Effector CD8-positive, alpha-beta T cell (primary cell): ENCODE measurements at regions not wholly inside any gene's neighbourhood (a gene's known extent, or its start where the extent isn't known, plus 50 kb on each side); places are given as distances from the start of the nearest gene placed in this dataset.
"Not testable (repeated sequence)": the region's sequence is repeated elsewhere in the genome, so short reads cannot be mapped to it uniquely, and the experiment has no call there.

ENCODE experiments used
- DNase-seq: peaks from one replicate; lab custom pipeline; 2025; lab: John Stamatoyannopoulos, UW

DNA sequence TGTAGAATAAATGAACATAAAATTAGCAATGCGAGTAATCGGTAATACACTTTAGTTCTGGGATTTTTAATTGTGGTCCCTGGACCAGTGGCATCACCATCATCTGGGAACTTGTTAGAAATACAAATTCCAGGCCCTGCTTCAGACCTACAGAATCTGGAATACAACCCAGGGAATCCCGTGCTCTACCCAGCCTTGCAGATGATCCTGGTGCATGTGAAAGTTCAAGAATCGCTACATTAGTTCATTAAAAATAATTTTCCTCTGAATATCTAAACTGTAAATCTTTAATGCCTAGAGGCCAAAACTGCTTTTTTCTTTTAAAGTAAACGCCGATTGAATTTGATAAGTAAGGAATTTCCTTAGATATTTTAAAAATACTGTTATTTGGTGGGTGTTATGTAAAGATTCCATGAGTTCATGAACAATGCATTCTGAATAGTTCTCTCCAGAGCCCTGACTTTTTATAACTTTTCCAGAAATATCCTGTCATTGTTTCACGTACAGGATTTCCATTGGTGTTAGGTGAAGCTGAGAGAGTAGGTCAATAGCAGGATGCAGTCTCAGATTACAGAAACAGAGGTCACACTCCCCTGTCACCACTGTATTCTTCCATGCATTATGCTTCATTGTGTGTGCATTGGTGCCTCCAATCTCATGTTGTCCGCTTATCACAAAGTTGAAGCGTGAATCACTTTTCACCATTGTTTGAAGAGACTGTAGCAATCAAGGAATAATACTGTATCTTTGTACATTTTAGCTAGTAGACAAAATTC lies 596.5 kb upstream of the KLF12 start:
- DNase-seq, result no peak

DNA sequence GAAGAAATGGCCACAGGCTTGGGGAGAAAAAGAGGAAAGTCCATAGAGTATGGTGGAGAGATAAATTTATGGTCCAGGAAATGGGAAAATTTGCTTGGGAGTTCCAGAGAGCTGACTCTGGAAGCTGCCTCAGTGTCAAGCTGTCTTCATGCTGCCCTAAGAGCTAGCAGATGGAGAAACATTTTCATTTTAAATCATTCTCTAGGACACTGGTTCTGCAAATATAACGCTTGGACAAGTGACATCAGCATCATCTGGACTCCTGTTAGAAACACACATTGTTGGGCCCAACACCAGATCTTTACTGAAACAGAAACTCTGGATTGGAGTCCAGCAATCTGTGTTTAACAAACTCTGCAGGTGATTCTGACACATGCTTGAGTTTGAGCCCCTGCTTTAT lies 592.0 kb upstream of the KLF12 start:
- DNase-seq, result no peak

DNA sequence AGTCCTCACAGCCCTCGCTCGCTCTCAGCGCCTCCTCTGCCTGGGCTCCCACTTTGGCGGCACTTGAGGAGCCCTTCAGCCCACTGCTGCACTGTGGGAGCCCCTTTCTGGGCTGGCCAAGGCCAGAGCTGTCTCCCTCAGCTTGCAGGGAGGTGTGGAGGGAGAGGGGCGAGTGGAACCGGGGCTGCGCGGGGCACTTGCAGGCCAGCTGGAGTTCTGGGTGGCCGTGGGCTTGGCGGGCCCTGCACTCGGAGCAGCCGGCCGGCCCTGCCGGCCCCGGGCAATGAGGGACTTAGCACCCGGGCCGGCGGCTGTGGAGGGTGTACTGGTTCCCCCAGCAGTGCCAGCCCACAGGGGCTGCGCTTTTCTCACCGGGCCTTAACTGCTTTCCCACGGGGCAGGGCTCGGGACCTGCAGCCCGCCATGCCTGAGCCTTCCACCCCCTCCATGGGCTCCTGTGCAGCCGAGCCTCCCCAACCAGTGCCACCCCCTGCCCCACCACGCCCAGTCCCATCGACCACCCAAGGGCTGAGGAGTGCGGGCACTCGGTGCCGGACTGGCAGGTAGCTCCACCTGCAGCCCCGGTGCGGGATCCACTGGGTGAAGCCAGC lies 584.1 kb upstream of the KLF12 start:
- DNase-seq, result not testable (repeated sequence)

DNA sequence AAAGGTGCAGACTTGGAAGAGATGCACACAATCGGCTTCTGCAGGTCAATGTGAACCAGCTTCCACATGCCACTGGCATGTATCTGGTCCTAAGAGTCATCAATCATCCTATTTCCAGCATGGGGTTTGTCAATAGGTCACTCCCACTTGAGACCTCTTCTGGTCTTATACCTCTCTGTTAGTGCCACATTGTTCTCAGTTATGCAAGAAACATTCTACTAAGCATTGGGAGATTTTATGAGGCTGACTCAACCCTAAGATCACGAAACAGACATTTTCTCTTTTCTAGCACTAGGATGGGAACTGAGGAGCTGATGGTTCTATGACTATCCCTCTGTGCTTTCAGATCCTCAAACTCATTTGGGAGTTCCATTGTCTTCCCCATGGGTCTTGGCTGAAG lies 581.5 kb upstream of the KLF12 start:
- DNase-seq, result no peak

DNA sequence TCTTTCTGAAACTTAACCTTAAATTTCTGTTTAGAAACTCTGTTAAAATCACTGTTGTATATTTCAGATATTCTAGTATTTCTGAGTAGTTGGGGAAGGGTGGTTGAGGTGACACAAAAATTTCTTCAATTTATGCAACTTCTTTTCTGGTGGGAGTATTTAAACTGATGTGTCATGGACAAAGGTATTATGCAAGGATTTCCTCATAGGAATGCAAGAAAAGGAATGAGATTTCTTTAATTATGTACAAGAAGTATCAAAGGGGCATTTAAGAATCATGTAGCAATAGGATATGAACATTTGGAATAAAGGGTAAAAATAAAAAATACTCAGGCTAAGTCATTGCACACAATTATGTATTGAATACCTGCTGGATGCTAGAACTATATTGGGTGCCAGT lies 575.8 kb upstream of the KLF12 start:
- no peak for DNase-seq

DNA sequence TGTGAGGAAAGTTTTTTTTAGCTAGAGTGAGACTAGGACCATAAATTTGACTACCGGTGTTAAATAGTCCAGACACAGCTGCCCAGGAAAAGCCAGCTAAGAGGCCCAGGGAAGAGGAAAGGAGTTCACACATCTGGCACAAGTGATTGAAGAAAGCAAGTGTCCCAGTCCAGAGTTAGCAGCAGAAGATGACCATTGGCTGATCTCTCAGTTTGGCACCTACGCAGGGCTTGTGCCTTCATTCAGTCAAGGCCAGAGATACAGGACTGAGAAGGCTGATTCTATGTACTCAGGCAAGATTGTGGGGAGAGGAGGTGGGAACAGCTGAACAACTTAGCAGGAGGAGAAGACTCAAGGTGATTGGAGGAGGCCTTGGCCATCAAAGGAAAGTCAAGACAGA lies 575.0 kb upstream of the KLF12 start:
- no peak for DNase-seq

DNA sequence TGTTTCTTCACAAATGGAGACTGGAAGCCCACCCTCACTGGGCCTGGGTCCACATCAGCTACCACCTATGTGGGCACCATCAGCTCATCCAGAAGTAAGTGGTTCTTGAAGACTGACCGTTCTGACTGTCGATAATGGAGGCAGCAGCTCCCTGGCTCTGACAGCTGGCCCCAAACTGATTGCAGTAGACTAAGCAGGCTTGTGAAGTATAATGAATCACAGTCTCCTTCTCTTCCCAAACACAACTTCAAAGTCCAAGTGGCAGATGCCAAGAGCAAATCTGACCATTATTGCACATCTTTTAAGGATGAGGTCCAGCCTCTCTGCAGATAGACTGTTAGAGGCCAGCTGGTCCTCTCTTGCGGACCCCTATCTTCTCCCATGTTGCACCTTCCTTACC lies 574.4 kb upstream of the KLF12 start:
- no peak for DNase-seq

DNA sequence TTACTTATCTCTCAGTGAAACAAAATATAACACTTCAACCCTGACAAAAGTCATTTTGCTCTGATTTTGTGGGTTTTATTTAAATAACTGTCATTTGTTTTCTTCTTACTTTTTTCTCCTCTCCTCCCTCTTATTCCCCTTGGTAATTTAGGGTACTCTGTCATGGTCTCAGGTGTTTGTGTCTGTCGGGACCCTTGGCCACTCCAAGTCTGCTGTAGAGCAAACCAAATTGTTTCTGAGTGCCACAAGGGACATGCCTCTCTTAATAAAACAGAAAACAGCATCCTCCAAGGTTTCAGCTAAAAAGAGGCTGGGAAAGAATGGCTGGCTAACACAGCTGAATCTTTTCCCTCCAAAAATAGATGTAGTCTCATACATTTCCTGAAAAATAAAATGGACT lies 573.1 kb upstream of the KLF12 start:
- DNase-seq, result no peak

DNA sequence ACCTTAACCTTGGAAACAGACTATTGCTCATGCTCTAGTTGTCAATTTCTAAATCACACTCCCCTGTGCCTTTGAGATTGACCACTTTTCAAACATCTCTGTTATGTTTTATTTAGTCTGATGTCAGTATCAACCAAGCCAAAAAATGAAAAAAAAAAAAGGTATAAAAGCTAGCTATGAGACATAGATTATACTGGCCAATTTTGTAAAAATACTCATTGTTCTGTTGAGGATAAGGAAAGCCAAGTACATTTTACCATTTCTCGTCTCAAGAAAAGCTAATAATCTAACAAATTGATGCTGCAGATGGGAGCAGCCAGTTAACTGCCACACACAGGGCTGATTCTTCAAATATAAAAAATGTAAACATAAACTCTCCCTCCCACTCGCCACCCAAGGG lies 572.6 kb upstream of the KLF12 start:
- DNase-seq, result no peak

DNA sequence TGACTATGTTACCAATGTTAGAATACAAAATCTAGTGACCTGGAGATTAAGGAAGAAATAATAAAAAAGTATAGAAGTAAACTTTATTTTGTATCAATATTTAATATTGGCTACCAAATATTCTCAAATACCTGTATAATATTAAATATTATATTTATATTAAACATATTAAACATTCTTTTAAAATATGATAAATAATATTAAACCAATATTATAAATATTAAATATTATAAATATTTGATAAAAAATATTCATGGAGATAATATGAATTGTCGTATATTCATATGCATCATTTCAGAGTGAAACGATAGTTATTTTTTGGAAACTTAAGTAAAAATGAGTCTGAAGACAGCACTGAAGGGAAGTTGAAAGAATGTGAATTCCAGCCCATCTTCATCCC lies 571.2 kb upstream of the KLF12 start:
- DNase-seq, result no peak

DNA sequence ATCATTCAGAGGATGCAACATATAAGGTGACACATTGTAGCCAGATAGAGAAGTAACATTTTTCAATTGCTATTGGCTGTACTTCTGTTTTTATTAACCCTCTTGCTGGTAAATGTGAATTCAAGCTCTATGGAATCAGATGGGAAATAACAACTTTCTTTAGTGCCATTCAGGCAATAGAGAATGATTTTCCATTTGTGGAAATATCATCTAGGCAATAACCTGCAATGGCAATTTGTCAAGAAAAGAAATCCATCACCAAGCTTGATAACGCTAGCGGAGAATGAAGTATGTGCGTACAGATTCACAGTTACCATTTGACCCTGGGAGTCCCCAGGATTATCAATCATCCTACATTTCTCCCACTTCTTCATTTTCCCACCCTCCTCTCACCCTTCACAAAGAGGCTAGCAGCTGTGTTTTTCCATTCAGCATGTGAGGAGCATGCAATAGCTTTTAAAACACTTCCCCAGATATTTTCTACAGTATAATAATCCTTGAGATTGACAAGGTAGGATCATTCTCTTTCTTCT lies 569.7 kb upstream of the KLF12 start:
- no peak for DNase-seq

DNA sequence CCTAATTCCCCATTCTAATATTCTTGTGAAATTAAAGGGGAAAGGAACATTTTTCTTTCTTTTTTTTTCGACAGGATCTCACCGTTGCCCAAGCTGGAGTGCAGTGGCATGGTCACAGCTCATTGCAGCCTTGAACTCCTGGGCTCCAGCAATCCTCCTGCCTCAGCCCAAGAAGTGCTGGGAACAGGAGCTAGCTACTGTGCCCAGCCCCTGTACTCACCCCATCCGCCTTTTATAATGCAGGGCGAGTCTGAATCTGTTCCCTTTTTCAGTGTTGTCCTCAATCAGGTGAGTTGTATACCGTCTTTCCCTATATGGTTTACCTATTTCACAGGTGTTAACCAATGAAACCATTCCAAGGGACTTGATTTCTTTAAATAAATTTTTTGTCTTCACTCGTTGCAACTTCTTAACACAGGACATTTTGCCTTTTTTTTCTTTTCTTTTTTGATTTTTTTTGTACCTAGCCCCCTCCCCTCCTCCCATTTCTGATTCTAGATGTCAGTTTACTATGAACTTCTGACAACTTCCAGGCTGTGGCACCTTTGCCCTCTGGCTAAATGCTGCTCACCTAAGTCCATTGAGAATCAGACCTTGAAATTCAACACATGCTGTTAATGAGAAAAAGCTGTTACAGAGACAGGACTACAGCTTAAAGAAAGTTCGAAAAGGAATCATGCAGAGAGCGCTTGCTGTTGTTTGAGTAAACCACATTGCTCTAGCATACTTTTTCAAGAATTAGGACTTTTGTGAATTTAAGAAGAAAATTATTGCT lies 562.1 kb upstream of the KLF12 start:
- DNase-seq, result no peak

DNA sequence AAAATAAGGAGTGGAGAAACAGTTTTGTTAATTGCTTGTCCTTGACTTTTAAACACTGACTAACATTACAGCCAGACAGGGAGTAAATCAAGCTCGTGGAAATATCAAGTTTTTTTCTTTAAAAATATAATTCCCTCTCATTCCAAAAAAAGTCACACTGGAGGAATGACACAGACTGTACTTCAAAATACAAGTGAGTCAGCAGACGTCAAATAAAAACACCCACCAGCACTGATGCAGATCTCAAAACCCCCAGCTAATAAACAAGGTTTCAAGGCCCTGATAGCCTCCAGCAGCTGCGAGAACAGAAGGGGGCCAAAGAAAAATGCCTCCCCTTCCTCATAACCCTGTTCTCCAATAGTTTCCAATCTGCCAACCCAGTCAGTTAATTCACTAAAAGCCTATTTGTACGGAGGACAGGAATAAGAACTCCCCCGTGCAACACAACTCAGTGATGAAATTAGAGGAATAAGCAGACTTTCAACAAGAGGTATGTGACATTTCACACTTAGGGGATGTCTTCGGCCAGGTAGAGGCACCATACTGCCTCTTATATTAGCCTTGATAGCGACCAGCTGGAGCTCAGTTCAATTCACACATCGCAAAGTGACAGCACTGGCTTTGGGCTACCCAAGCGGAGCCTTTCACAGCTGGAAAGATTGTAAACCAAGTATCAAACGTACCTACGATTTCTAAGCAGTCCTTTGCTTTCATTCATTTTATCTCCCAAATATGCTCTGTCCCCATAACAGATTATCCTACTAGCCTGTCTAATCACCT lies 561.0 kb upstream of the KLF12 start:
- DNase-seq, result no peak

DNA sequence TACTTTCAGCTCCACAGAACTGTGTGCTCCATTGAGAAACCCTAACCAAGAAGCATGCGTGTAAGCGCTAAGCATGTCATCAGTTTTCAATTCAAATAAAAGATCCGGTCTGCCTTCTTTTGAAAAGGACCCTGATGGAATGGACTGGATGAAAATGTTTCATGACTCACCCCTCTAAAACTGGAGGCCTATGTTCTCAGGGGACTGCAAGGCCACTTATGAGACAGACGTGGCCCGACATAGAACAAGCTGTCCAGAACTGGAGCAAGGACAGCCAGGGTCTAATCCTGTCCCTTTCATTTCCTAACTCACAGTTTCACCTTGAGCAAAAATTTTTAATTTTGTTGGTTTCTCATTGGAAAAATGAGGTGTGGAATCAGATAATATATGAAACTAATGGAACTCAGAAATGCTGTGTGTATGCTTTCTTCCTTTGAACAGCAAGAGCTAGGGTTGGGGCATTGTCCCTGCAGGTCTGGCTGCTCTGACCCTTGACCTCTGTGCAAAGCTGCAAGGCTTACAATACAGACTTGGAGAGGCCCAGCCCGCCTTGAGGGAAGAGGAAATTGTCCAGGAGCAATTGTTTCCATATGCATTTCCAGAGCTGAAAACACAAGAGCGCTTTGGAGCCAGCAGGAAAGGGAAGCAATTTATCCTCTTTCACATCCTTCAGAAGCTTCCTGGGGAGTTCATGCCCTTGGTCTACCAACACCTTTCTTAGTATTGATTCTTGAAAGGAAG lies 553.4 kb upstream of the KLF12 start:
- DNase-seq, result no peak

DNA sequence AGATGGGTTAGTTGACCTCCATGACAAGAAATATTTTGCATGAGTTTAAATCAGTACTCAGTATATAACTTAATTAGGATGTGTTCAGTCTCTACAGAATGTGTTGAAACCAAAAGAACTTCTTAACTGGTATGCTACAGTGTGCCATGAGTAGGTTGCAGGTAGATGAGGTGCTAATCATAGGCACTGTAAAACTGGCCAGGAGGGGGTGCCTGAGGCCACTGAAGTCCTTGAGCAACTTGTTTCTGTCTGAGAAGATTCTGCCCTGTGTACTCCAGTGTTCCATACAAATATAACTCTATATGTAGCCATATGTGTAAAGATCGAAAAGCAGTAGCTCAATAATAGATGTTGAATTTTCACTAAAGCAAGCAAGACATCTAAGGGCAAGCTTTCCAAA lies 549.2 kb upstream of the KLF12 start:
- no peak for DNase-seq

DNA sequence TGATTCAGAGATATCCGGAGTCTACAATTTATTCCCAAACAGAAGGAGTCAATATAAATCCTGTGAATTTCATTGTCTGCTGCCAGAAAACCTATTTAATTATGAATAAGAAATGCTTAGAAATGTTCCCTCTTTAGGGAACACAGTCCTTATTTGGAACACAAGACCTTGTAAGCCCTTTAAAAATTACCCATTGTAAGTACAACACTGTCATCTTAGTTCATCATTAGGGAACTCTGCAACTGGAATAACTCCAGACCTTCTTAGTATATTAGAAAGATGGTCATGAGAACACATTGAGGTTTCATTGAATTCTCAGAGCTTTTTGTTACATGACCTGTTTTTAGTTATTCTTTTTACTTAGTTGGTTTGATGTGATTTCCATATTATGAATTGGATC lies 548.5 kb upstream of the KLF12 start:
- DNase-seq, result no peak

DNA sequence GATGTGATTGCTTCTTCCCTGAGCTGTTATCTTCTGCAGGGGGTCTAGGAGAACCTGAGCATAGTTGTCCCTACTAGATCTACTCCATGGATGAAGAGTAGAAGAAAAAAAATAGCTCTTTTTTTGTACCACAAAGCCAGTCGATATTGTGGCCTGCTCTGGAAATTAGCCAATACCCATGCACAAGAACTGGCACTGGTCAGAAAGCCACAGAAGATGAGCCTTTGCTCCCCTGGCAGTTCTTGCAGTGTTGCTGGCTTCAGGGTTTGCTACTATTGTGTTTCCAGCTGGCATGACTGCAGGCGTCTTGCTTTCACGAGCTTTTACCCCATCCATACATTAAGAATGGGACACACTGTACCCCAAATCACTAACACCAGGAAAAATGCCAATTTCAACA lies 547.7 kb upstream of the KLF12 start:
- DNase-seq, result no peak

DNA sequence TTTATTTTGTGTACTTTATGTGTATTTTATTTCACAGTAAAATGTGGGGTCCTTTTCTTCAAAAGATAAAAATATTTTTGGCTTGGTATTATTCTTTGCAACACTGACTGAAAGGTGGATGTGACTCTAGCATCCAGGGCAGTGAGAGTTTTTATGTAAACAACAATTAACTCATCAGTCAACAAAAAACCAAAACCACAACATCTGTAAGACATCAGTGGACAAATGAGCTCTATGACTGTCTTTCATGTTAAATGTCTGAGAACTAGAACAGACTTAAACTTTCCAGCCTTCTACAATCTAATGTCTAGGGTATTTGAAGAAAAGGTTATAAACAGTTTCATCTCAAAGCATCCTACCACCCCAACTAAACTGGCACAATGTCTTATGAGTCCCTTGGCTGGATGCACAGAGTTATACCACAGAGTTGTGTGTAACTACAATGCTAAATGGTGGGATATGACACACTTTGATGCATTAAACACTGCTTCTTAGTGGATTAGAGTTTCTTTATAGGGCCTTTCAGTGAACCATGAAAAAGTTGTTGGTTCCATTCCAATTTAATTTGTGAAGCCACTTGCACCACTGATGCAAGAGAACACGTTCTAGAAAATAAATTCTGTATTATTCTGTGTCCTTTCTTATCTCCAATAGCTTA lies 544.2 kb upstream of the KLF12 start:
- no peak for DNase-seq

DNA sequence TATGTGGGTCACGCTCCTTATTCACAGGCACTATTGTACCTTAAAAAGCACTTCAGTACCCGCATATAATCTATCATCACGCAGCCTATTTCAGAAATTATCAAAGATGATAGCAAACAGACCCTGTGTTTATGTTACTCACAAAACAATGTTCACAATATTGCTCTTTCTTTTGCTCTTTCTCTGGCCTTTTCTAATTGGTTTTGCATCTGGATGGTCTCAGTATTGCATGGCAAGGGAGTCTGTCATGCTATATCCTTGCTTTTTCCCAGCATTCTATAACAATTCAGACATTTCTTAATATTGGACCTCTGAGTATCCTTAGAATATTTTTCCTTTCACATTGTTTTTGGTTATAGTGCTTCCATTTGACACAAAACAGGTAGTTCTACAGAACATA lies 541.8 kb upstream of the KLF12 start:
- DNase-seq, result no peak

DNA sequence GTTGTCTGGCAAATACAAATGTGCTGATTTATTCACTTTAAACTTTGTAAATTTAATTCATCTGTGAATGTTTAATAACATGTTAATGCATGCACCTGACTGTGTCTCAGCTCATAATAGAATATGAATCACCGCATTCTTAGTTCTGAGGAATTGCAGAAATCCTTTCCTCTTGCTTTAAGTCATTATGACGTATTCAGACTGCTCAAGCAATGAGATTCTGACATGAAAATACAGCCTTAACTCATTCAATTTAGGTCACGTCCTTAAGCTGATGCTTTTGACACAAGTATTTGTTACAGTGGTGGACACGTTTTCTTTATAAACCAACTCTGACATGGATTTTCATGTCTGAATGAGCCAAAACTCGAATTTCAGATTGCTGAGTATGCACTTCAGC lies 541.0 kb upstream of the KLF12 start:
- no peak for DNase-seq

DNA sequence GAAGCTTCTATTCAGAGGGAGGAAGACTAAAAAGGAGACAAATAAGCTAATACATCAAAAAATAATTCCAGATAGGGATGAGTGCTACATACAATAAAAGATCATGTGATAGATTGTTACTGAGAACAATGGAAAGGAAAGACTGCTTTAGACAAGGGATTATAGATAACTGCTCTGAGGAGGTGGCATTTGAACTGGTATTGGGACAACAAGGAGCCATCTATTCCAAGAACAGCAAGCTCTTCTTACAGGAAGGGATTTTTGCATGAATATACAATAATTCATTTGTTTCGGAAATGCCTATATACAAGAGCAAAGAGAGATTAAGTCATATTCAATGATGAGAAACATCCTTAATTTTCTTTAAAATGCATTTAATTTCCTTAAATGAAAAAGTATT lies 540.5 kb upstream of the KLF12 start:
- no peak for DNase-seq
